GM18508 (cell line): ENCODE measurements at regions not wholly inside any gene's neighbourhood (a gene's known extent, or its start where the extent isn't known, plus 50 kb on each side); places are given as distances from the start of the nearest gene placed in this dataset.

Experiments
- ATAC-seq: cut with Tn5 transposase; IDR thresholded peaks from one replicate; pipeline ENCODE4 v1.9.1; 2021; ENCODE audit warnings: moderate number of reproducible peaks; ENCODE audit not compliant: insufficient read depth, unreplicated experiment

- ATAC-seq = no peak
Observed at GRCh38 chr16:49216593-49216992, 65.0 kb downstream of the CBLN1 start.

DNA sequence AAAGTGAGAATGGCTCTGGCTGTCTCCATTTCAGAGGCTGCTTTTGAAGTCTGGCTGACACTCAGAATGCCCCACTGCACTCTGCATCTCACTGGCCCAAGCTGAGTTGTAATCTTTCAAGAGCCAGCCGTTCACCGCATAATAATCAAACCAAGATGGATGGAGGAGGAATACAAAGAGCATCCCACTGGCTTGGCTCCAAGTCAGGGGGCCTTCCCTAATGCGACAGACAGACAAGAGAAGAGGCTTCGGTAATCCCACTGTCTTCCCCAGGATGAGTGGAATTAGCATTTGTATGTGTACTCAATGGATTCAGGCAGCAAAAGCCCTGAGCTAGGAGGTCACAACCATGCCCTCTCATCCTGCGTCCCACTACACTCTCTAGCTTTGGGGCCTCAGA lies 68.0 kb downstream of the CBLN1 start:
- no peak for ATAC-seq

DNA sequence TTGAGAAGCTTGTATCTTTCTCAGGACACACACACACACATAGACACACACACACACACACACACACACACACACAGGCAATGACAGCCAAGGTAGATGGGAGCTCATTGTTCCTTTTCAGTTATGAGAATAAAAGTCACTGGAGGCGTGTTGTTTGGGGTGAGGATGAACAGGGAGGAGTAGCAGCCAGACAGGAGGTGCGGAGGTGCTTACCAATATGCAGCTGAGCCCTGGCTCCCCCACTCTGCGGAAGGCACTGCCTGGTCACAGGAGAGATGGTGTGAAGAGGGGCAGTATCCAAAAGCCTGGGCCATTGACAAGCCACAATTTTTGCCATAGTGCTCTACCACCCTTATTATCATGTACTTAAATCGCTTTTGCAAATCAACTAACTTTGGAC lies 77.4 kb downstream of the CBLN1 start:
- ATAC-seq = no peak

- no peak for ATAC-seq
Observed at GRCh38 chr16:49203361-49203760, 78.3 kb downstream of the CBLN1 start.

DNA sequence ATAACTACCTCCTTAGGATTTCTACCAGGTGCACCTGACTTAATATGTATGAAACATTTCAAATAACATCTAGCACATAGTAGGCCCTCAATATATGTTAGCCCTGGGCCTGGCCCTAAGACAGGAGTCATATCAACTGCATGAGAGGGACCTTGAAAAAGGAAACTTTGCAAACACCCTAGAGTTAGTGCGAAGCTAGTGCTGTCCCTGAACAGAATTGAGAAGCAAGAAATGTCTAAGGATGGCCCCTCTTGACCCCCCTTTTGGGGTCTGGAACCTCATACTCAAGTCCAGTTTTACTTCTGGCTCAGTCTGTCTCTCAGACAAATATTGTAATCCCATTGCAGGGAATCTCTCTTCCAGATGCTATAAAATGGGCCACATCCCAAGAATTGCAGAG lies 80.5 kb downstream of the CBLN1 start:
- no peak for ATAC-seq

DNA sequence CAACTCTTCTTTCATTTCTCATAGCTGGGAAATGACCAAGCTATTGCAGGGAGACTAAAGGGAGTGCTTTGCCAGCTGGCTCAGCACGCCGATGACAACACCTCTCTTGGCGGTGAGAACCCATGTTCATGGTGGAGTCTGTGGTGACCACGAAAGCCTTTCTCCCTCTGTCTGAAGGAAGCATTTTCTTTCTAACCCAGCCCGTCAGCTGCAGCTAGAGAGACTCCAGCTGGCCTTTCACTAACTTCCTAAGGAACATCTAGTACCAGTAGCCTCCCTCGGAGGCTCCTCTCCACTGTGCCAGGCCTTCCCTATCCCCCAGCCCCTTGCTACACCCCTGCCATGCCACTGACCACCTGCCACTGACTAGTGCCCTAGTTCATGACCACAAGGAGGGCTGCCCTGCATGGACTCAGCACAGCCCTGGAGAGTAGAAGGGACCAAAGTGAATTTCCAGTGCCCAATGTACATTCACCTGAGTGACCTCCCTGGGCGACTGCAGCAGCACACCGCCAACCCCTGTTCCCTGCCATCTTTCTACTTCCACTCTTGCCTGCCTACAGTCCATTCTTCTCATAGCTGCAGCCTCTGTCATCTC lies 81.3 kb downstream of the CBLN1 start:
- no peak for ATAC-seq

DNA sequence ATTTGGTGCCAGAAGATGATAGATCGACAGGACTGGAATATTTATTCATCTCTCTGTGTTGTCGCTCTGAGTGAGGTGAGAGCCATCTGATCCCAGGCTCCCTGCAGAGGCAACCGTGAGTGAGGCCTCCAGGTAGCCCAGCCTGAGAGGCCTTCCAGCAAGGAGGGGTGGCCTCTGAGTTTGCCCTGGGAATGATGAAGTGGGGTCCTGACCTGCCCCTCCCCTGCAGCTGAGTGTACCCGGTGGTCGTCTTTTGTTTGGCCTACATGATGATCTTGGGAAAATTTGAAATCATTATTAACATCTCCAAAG lies 86.4 kb downstream of the CBLN1 start:
- ATAC-seq = no peak

DNA sequence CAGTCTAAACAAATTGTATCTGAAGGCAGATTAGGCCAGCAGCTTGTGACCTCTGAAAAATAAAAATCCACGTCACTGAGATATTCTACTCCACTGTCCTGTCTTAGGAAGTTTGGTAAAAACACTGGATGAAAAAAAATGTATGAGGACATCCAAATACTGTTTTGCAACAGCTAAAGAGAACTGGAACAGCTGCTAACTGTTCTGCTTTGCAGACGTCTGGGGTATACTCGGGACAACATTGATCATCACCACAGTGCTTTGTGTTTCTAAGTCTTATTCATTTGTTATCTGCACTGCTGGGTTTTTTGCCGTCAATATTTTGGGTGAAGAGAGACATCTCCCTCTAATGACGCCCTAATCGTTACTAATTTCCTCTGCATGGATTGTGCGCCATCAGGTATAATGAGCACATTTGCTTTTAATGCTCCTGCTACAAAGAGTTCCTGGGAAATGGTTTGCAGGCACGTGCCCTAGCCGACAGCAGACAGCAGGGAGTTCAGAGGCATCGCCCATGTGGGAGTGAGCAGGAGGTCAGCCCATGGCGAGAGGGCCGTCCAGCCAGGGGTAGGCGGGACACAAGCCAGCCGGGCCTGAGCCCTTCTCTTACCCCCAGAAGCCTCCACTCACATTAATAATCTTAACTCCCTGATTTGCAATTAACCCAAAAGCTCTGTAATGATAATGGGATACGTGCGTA lies 87.0 kb downstream of the CBLN1 start:
- no peak for ATAC-seq

GRCh38 chr16:49193596-49193995 lies 88.0 kb downstream of the CBLN1 start:
- no peak for ATAC-seq

GRCh38 chr16:49189286-49189685 lies 92.4 kb downstream of the CBLN1 start:
- ATAC-seq = no peak

- no peak for ATAC-seq
Observed at GRCh38 chr16:49183911-49184310, 97.7 kb downstream of the CBLN1 start.

DNA sequence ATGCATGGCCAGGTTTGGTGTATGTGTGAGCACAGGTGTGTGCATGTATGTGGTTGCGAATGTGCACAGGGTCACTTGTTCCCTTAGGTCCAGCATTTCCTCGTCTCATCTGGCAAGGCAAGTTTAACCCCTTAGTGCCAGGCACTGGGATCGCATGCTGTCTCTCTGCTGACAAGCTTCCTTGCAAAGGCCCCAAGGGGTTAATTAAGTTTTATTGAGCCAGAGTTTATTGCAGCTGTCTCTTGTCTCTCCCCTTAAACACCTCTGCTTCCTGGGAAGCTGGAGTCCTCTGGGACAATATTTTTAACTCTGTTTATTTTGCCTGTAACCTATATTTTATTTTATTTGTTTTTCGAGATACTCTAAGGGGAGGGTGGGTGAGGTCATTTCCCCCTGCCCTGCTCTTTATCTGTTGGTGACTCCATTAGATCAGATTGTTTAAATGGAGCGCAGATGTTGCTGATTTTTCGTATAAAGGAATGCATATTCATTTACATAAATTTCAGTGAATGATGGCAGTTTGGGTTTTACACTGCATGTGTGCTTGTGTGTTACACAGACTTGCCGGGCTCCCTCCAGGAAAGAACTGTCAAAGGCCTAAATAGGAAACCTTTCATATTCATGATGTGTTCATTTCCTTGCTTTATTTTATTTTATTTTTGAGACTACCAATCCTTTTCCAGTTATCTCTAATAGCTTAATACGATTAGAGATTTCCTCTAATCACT lies 99.7 kb downstream of the CBLN1 start:
- ATAC-seq = no peak

DNA sequence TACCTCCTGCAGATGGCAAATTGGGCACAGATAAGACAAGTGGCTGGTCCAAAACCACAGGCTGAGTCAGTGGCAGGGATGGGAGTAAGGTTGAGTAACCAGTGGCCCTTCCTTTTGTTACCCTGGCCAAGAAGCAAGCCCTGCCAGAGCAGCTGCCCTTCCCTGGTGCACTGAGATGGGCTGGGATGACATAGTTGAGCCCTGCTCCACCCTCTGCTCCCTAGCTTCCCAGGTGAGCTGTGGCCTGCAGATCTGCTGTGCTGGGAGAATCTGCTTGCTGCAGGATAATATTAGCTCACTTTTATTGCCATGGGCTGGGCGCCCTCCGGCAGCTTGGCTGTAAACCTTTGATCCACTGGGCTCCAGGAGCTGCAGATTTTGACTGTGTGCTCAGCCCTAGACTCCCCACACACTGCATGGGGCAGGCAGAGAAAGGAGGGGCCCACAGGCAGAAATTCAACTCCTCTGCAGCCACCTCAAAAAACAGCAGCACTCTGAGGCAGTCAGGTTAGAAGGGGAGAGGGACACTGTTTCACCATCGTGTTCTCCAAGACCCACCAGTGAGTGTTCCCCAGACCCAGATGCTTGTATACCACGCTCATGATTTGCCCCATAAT lies 101.8 kb downstream of the CBLN1 start:
- ATAC-seq = no peak

GRCh38 chr16:49168126-49168525 lies 113.5 kb downstream of the CBLN1 start:
- ATAC-seq = no peak

DNA sequence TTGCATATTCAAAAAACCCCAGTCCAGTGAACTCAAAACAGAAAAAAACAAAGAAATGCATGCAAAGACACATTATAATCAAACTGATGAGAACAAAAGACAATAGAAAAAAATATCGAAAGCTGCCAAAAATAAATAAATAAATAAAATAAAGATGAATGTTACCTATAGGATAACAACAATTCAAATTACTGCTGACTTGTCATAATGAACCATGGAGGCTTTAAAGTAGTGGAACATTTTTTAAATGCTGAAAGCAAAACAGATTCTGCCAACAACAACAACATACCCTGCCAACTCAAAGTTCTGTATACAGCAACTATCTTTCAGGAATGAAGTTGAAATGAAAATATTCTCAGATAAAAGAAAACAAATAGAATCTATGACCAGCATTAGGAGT lies 116.6 kb downstream of the CBLN1 start:
- no peak for ATAC-seq

DNA sequence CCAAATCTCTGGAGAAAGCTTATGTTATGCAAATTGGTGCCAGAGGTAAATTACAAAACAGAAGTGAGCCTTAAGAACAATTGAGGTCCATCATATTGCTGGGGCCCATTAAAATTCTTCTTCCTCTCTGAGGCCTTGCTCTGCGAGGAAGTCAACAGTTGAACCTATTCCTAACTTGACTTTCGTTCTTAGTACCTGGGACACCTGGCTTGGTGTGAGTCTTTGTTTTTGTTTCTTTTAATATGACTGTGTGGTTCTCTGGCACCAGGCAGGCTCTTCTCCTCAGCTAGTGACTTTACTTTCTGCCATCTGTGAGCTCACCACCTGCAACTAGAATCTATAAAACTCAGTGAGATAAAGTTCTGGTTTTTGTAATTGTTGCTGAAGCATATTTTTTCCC lies 120.4 kb downstream of the CBLN1 start:
- ATAC-seq = no peak

GRCh38 chr16:49158029-49158642 lies 123.5 kb downstream of the CBLN1 start:
- no peak for ATAC-seq

DNA sequence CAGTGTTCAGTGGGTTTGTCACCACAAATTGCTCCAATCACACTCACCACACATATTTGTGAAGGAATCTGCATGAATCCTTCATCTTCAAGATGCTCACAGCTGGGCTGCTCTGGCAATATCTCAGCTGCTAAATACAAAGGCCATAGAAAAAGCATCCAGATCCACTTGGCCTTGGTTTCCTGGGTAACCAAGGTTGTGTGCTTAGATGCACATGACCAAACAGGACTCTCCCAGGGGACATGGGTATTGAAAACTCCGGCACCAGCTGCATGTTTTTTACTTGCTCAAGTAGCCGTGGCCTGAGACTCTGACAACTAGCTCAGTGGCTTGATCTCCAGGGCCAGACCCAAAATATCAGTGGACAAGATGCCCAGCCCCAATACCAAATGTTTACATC lies 131.3 kb downstream of the CBLN1 start:
- ATAC-seq = no peak

- no peak for ATAC-seq
Observed at GRCh38 chr16:49148410-49148809, 133.2 kb downstream of the CBLN1 start.

- ATAC-seq = no peak
Observed at GRCh38 chr16:49140618-49141017, 141.0 kb downstream of the CBLN1 start.

GRCh38 chr16:49130397-49130796 lies 151.2 kb downstream of the CBLN1 start:
- no peak for ATAC-seq
